Activated CD8-positive, alpha-beta T cell treated with anti-CD3 and anti-CD28 coated beads for 36 hours (primary cell): ENCODE measurements at regions not wholly inside any gene's neighbourhood (a gene's known extent, or its start where the extent isn't known, plus 50 kb on each side); places are given as distances from the start of the nearest gene placed in this dataset.

Source experiments
- ATAC-seq: fragments of 200-7000 bp; cut with Tn5 transposase; one replicate; pipeline ENCODE4 v1.10.0; 2021; ENCODE audit warnings: mild to moderate bottlenecking, moderate library complexity
- CTCF ChIA-PET: fragments of 350-600 bp; sonication (Branson Sonifier 250); formaldehyde crosslinking; loops from one replicate; lab custom pipeline; 2021; ENCODE audit warnings: antibody characterized with exemption; lab: Charles Lee
- POLR2A ChIA-PET: fragments of 350-600 bp; sonication (Branson Sonifier 250); formaldehyde crosslinking; loops from one replicate; lab custom pipeline; 2021; ENCODE audit warnings: antibody characterized with exemption; lab: Charles Lee
- DNase-seq: peaks from one replicate; pipeline ENCODE4 v3.0.0-alpha.2; 2020
- H3K27ac Mint-ChIP-seq: one replicate; pipeline ENCODE4 v1.8.0; 2021; ENCODE audit warnings: mild to moderate bottlenecking, mixed read lengths
- H3K27me3 Mint-ChIP-seq: one replicate; pipeline ENCODE4 v1.8.0; 2021; ENCODE audit warnings: mixed read lengths
- H3K36me3 Mint-ChIP-seq: one replicate; pipeline ENCODE4 v1.8.0; 2021; ENCODE audit warnings: low read depth, mixed read lengths
- H3K4me1 Mint-ChIP-seq: one replicate; pipeline ENCODE4 v1.8.0; 2021; ENCODE audit warnings: low read depth, mixed read lengths
- H3K4me3 Mint-ChIP-seq: one replicate; pipeline ENCODE4 v1.8.0; 2021; ENCODE audit warnings: mild to moderate bottlenecking, moderate library complexity, mixed read lengths
- H3K9me3 Mint-ChIP-seq: one replicate; pipeline ENCODE4 v1.8.0; 2021; ENCODE audit warnings: mixed read lengths
- CTCF ChIP-seq: fragments of 200-600 bp; IDR thresholded peaks from one replicate; pipeline ENCODE4 v1.8.0; 2022; ENCODE audit warnings: antibody characterized with exemption, mild to moderate bottlenecking
- intact Hi-C: fragments of 100-400 bp; cut with micrococcal nuclease; formaldehyde crosslinking; loops from one replicate; pipeline ENCODE4 v1.10.0; 2022

GRCh38 chr4:151908201-151908600, 147.4 kb upstream of the GATB start:
- no peaks in the 10 kb centered on the region for H3K27me3 Mint-ChIP-seq
- no peaks in the 10 kb centered on the region for H3K36me3 Mint-ChIP-seq
- ChIA-PET CTCF (no interaction called here), POLR2A (no interaction called here)
- H3K4me3 Mint-ChIP-seq, result no peak overlapping the region
- H3K27ac Mint-ChIP-seq, result no peak overlapping the region
- H3K9me3 Mint-ChIP-seq, result peaks cover 3% of the 10 kb centered on the region
- intact Hi-C loops, result no loop called here
- TF ChIP-seq CTCF, result no peak
- H3K4me1 Mint-ChIP-seq, result peaks cover 3% of the 10 kb centered on the region
- ATAC-seq (no peak), DNase-seq (no peak)

- intact Hi-C loops, result no loop called here
- Mint-ChIP-seq H3K27ac (no peak overlapping the region), H3K9me3 (peaks cover 16% of the 10 kb centered on the region), H3K4me3 (no peak overlapping the region), H3K36me3 (peaks cover 4% of the 10 kb centered on the region), H3K4me1 (peaks cover 3% of the 10 kb centered on the region), H3K27me3 (no peaks in the 10 kb centered on the region)
- CTCF ChIA-PET, result no interaction called here
- ATAC-seq (no peak), DNase-seq (no peak)
- TF ChIP-seq CTCF, result no peak
- POLR2A ChIA-PET, result no interaction called here
These were observed 145.6 kb upstream of the GATB start for GRCh38 chr4:151906438-151906837.

- H3K9me3 Mint-ChIP-seq, result peaks cover 17% of the 10 kb centered on the region
- no peak for TF ChIP-seq CTCF
- no peaks in the 10 kb centered on the region for H3K27me3 Mint-ChIP-seq
- DNase-seq (no peak), ATAC-seq (no peak)
- intact Hi-C loops, result no loop called here
- ChIA-PET CTCF (no interaction called here), POLR2A (no interaction called here)
- H3K36me3 Mint-ChIP-seq, result peaks cover 4% of the 10 kb centered on the region
- peaks cover 3% of the 10 kb centered on the region for H3K4me1 Mint-ChIP-seq
- no peak overlapping the region for H3K27ac Mint-ChIP-seq
- H3K4me3 Mint-ChIP-seq, result no peak overlapping the region
These were observed 144.4 kb upstream of the GATB start for GRCh38 chr4:151905197-151905596.

- no peak overlapping the region for H3K27ac Mint-ChIP-seq
- CTCF ChIA-PET, result no interaction called here
- peaks cover 4% of the 10 kb centered on the region for H3K36me3 Mint-ChIP-seq
- H3K27me3 Mint-ChIP-seq, result no peaks in the 10 kb centered on the region
- intact Hi-C loops, result no loop called here
- TF ChIP-seq CTCF, result no peak
- POLR2A ChIA-PET, result no interaction called here
- ATAC-seq (no peak), DNase-seq (no peak)
- H3K4me1 Mint-ChIP-seq, result peaks cover 3% of the 10 kb centered on the region
- H3K4me3 Mint-ChIP-seq, result no peak overlapping the region
- peaks cover 17% of the 10 kb centered on the region for H3K9me3 Mint-ChIP-seq
These were observed 140.8 kb upstream of the GATB start for GRCh38 chr4:151901631-151902030.

GRCh38 chr4:151896880-151897279, 136.1 kb upstream of the GATB start:
- no peak for TF ChIP-seq CTCF
- ATAC-seq (no peak), DNase-seq (no peak)
- Mint-ChIP-seq H3K4me1 (no peaks in the 10 kb centered on the region), H3K9me3 (peaks cover 4% of the 10 kb centered on the region), H3K36me3 (no peaks in the 10 kb centered on the region), H3K27me3 (no peaks in the 10 kb centered on the region), H3K4me3 (no peak overlapping the region), H3K27ac (no peak overlapping the region)
- ChIA-PET POLR2A (no interaction called here), CTCF (no interaction called here)
- intact Hi-C loops, result no loop called here
